HepG2 (cell line): ENCODE measurements at regions not wholly inside any gene's neighbourhood (a gene's known extent, or its start where the extent isn't known, plus 50 kb on each side); places are given as distances from the start of the nearest gene placed in this dataset.

Experiments used
- ATAC-seq: fragments of 200-7000 bp; cut with Tn5 transposase; 3 replicates; pipeline ENCODE4 v1.9.1; 2020; ENCODE audit warnings: mild to moderate bottlenecking, moderate library complexity
- BruUV-seq: library from RNA; stranded (reverse); fragments of 400-500 nt; replicated peaks from 2 replicates; lab custom pipeline; 2021; lab: Mats Ljungman, UMichigan
- CTCF ChIA-PET: fragments of 300-600 bp; formaldehyde crosslinking; extraction: SDS; loops from one replicate; lab custom pipeline; 2021; ENCODE audit warnings: low total read pairs, inconsistent platforms, low intra/inter-chr PET ratio; lab: Yijun Ruan, JAX
- POLR2A ChIA-PET: fragments of 350-600 bp; sonication (Branson Sonifier 250); formaldehyde crosslinking; loops from one replicate; lab custom pipeline; 2020; ENCODE audit warnings: antibody characterized with exemption, inconsistent platforms; lab: Yijun Ruan, JAX
- DNase-seq: peaks from one replicate; pipeline ENCODE4 v3.0.0-alpha.2; 2015; ENCODE audit warnings: low spot score
- FAIRE-seq: peaks from 3 replicates; lab custom pipeline; 2011; peaks lifted over from hg19 to GRCh38; lab: Jason Lieb, UNC
- H2AFZ ChIP-seq: one replicate; pipeline ENCODE4 v1.6.1; 2011; ENCODE audit warnings: low read length, inconsistent platforms
- H3K27ac ChIP-seq: fragments of 300-600 bp; 3 replicates; pipeline ENCODE4 v1.8.0; 2011; ENCODE audit warnings: mixed run types, mild to moderate bottlenecking, mixed read lengths, low read length, inconsistent platforms; ENCODE audit not compliant: insufficient read depth; ENCODE audit errors: extremely low read length
- H3K27me3 ChIP-seq, 2 experiments: fragments of 200-600 bp in 1 of 2; 2 replicates in 1 of 2; 3 replicates in 1 of 2; pipeline versions ENCODE4 v1.6.0 to v1.8.0; 2011; ENCODE audit warnings: low read length in 2 of 2, mild to moderate bottlenecking in 2 of 2, moderate library complexity in 2 of 2, inconsistent platforms in 1 of 2; ENCODE audit not compliant: insufficient read depth in 2 of 2, control insufficient read depth in 1 of 2
- H3K36me3 ChIP-seq, 2 experiments: fragments of 200-600 bp in 1 of 2; replicated peaks in 1 of 2; 2 replicates in 1 of 2; 3 replicates in 1 of 2; pipeline versions ENCODE4 v1.5.1 to v1.8.0; 2011; ENCODE audit warnings: low read length in 2 of 2, inconsistent platforms in 1 of 2; ENCODE audit not compliant: insufficient read depth in 2 of 2, control insufficient read depth in 1 of 2
- H3K4me1 ChIP-seq: 2 replicates; pipeline ENCODE4 v1.5.1; 2012; ENCODE audit warnings: low read length, inconsistent platforms; ENCODE audit not compliant: insufficient read depth
- H3K4me2 ChIP-seq: 2 replicates; pipeline ENCODE4 v1.6.0; 2011; ENCODE audit warnings: low read depth, low read length, inconsistent platforms
- H3K4me3 ChIP-seq, 3 experiments: fragments of 200-600 bp in 1 of 3; sonication (generic), shearing (Covaris generic) in 1 of 3; replicated peaks in 1 of 3; 2 replicates each; pipeline ENCODE4 v1.5.1; 2011 to 2016; ENCODE audit warnings: low read length in 3 of 3, inconsistent platforms in 2 of 3, low read depth in 2 of 3, mild to moderate bottlenecking in 2 of 3, control low read depth in 1 of 3, mixed read lengths in 1 of 3; ENCODE audit not compliant: insufficient read depth in 1 of 3
- H3K79me2 ChIP-seq: one replicate; pipeline ENCODE4 v1.6.1; 2011; ENCODE audit warnings: low read length, inconsistent platforms; ENCODE audit not compliant: insufficient read depth
- H3K9ac ChIP-seq: 2 replicates; pipeline ENCODE4 v1.6.0; 2011; ENCODE audit warnings: mild to moderate bottlenecking, low read depth, low read length, inconsistent platforms; ENCODE audit not compliant: insufficient read depth
- H3K9me3 ChIP-seq: 2 replicates; pipeline ENCODE4 v1.5.1; 2012; ENCODE audit warnings: mild to moderate bottlenecking, low read length
- H4K20me1 ChIP-seq: 2 replicates; pipeline ENCODE4 v1.6.0; 2011; ENCODE audit warnings: inconsistent platforms, mild to moderate bottlenecking, low read length, moderate library complexity; ENCODE audit not compliant: insufficient read depth
- NAIF1 ChIP-seq: sonication (generic); formaldehyde crosslinking; IDR thresholded peaks from 2 replicates; pipeline ENCODE4 v1.5.0; 2020; ENCODE audit warnings: mild to moderate bottlenecking, missing genetic modification reagents, borderline replicate concordance
- SMAD3 ChIP-seq: sonication (generic); formaldehyde crosslinking; IDR thresholded peaks from 2 replicates; pipeline ENCODE4 v1.4.0; 2020; ENCODE audit warnings: missing genetic modification reagents
- SMC3 ChIP-seq: IDR thresholded peaks from 2 replicates; pipeline ENCODE4 v1.6.1; 2011; ENCODE audit warnings: low read length, improper control_type of control experiment
- ZEB1 ChIP-seq: IDR thresholded peaks from 2 replicates; pipeline ENCODE4 v1.6.1; 2012; ENCODE audit warnings: mild to moderate bottlenecking, low read depth, inconsistent platforms; ENCODE audit not compliant: insufficient replicate concordance
- ZNF335 ChIP-seq: sonication (generic); formaldehyde crosslinking; IDR thresholded peaks from 2 replicates; pipeline ENCODE4 v1.4.0; 2020; ENCODE audit warnings: missing genetic modification reagents
- ZNF547 ChIP-seq: sonication (generic); formaldehyde crosslinking; IDR thresholded peaks from 2 replicates; pipeline ENCODE4 v1.5.1; 2020; ENCODE audit warnings: mild to moderate bottlenecking, missing genetic modification reagents
- ZNF878 ChIP-seq: sonication (generic); formaldehyde crosslinking; IDR thresholded peaks from 2 replicates; pipeline ENCODE4 v1.8.1; 2023; ENCODE audit warnings: mild to moderate bottlenecking, missing genetic modification reagents, moderate library complexity
- WGBS: methylation state at CpG from one replicate; pipeline ENCODE4 v1.1.6; 2017; ENCODE audit warnings: low lambda C conversion rate; 5-methylcytosine and 5-hydroxymethylcytosine counted together
- in situ Hi-C: cut with HindIII; loops from 2 replicates; pipeline ENCODE4 v1.10.0; 2017; ENCODE audit warnings: low pct_unique_long_range_greater_than_20kb; ENCODE audit not compliant: extremely low pct_ligation_motif_present
- intact Hi-C: fragments of 100-400 bp; cut with micrococcal nuclease; formaldehyde crosslinking; loops from one replicate; pipeline ENCODE4 v1.10.0; 2022; ENCODE audit not compliant: unreplicated experiment
- TF ChIP-seq, protein P1 (sequence below): IDR thresholded peaks from 2 replicates; pipeline ENCODE4 v1.6.1; 2018; ENCODE audit warnings: missing genetic modification reagents
- TF ChIP-seq, protein P2 (sequence below): sonication (generic); formaldehyde crosslinking; IDR thresholded peaks from 2 replicates; pipeline ENCODE4 v1.9.0; 2021; ENCODE audit warnings: mild to moderate bottlenecking, missing genetic modification reagents

DNA sequence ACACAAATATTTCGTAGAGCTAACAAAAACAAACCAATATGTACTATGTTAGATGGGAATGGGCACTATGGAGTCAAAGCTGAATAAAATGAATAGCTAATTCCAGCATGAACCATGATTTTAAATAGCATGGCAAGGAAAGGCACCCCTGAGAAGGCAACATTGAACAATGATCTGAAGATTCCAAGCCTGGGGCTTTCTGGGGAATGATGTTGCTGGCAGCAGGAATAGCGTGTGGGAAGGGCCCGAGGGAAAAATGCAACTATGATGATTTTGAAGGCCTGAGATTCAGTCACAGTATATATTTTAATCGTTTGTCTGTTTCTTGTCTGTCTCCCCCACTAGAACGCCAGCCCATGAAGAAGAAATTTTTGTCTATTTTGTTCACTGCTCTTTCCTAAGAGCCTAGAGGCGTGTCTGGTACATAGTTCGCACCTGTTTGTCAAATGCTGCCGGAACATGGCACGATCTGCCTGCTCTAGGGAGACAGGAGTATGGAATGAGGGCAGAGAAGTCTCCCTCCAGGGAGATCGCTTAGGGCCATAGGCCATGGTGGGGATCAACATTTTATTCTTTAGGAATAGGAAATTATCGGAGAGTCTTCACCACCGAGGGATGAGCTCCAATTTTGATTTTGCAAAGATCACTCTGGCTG lies 84.8 kb upstream of the EYA2 start:
- ChIA-PET CTCF (no interaction called here), POLR2A (no interaction called here)
- H3K9ac ChIP-seq = no peak overlapping the region
- in situ Hi-C loops (no loop called here), intact Hi-C loops (no loop called here)
- H3K79me2 ChIP-seq = no peaks in the 10 kb centered on the region
- no peaks in the 10 kb centered on the region for H3K36me3 ChIP-seq
- FAIRE-seq = no peak
- H3K4me1 ChIP-seq = peaks cover 4% of the 10 kb centered on the region; the same call in 1 of the 2 replicates
- no peak; the same call in 2 of the 3 replicates for ATAC-seq
- no peak overlapping the region for H3K4me3 ChIP-seq
- no peak overlapping the region for H3K4me2 ChIP-seq
- WGBS = 16% methylated on average over 12 of the region's 12 CpGs
- H3K27ac ChIP-seq = no peak overlapping the region
- DNase-seq = no peak
- H3K9me3 ChIP-seq = no peaks in the 10 kb centered on the region
- no peak overlapping the region for H2AFZ ChIP-seq
- BruUV-seq = no TSS peak
- H4K20me1 ChIP-seq = no peaks in the 10 kb centered on the region; the same call in 1 of the 2 replicates
- peaks cover 0 to 43% of the 10 kb centered on the region in 2 experiments; a peak in 4 of 5 replicates for H3K27me3 ChIP-seq
- TF ChIP-seq SMC3 = no peak
- TF ChIP-seq, protein P1, sequence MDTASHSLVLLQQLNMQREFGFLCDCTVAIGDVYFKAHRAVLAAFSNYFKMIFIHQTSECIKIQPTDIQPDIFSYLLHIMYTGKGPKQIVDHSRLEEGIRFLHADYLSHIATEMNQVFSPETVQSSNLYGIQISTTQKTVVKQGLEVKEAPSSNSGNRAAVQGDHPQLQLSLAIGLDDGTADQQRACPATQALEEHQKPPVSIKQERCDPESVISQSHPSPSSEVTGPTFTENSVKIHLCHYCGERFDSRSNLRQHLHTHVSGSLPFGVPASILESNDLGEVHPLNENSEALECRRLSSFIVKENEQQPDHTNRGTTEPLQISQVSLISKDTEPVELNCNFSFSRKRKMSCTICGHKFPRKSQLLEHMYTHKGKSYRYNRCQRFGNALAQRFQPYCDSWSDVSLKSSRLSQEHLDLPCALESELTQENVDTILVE (CRISPR knock-in tag) = no peak
- TF ChIP-seq, protein P2, sequence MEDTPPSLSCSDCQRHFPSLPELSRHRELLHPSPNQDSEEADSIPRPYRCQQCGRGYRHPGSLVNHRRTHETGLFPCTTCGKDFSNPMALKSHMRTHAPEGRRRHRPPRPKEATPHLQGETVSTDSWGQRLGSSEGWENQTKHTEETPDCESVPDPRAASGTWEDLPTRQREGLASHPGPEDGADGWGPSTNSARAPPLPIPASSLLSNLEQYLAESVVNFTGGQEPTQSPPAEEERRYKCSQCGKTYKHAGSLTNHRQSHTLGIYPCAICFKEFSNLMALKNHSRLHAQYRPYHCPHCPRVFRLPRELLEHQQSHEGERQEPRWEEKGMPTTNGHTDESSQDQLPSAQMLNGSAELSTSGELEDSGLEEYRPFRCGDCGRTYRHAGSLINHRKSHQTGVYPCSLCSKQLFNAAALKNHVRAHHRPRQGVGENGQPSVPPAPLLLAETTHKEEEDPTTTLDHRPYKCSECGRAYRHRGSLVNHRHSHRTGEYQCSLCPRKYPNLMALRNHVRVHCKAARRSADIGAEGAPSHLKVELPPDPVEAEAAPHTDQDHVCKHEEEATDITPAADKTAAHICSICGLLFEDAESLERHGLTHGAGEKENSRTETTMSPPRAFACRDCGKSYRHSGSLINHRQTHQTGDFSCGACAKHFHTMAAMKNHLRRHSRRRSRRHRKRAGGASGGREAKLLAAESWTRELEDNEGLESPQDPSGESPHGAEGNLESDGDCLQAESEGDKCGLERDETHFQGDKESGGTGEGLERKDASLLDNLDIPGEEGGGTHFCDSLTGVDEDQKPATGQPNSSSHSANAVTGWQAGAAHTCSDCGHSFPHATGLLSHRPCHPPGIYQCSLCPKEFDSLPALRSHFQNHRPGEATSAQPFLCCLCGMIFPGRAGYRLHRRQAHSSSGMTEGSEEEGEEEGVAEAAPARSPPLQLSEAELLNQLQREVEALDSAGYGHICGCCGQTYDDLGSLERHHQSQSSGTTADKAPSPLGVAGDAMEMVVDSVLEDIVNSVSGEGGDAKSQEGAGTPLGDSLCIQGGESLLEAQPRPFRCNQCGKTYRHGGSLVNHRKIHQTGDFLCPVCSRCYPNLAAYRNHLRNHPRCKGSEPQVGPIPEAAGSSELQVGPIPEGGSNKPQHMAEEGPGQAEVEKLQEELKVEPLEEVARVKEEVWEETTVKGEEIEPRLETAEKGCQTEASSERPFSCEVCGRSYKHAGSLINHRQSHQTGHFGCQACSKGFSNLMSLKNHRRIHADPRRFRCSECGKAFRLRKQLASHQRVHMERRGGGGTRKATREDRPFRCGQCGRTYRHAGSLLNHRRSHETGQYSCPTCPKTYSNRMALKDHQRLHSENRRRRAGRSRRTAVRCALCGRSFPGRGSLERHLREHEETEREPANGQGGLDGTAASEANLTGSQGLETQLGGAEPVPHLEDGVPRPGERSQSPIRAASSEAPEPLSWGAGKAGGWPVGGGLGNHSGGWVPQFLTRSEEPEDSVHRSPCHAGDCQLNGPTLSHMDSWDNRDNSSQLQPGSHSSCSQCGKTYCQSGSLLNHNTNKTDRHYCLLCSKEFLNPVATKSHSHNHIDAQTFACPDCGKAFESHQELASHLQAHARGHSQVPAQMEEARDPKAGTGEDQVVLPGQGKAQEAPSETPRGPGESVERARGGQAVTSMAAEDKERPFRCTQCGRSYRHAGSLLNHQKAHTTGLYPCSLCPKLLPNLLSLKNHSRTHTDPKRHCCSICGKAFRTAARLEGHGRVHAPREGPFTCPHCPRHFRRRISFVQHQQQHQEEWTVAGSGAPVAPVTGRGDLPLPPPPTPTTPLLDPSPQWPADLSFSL = no peak
- no peak for TF ChIP-seq NAIF1
- TF ChIP-seq ZEB1 = no peak
- no peak for TF ChIP-seq ZNF335 (CRISPR knock-in tag)
- no peak for TF ChIP-seq SMAD3 (CRISPR knock-in tag)
- TF ChIP-seq ZNF547 (CRISPR knock-in tag) = no peak
- TF ChIP-seq ZNF878 (CRISPR knock-in tag) = no peak
